ENCODE measurements at regions not wholly inside any gene's neighbourhood (a gene's known extent, or its start where the extent isn't known, plus 50 kb on each side); places are given as distances from the start of the nearest gene placed in this dataset.

GRCh38 chr6:117110146-117110545, 155.2 kb upstream of the VGLL2 start:
- H3K79me1 ChIP-seq (ENCODE audit: insufficient read depth, low read depth, low read length, poor library complexity, severe bottlenecking), result no peaks in the 10 kb centered on the region
- no CpG with 5 or more reads among the region's 1 CpG for WGBS (ENCODE audit: extremely low coverage, insufficient read length, low lambda C conversion rate)

More at GRCh38 chr6:117110146-117110545, 155.2 kb upstream of the VGLL2 start:
- Histone ChIP-seq H4K91ac (ENCODE audit: insufficient read length, low read depth, low read length) (no peak overlapping the region), H4K8ac (replicated peaks; ENCODE audit: insufficient read length, low read depth, low read length) (no peak overlapping the region), H3K23me2 (ENCODE audit: insufficient read length, low read depth, low read length, poor library complexity, severe bottlenecking) (no peaks in the 10 kb centered on the region), H3K9me3 (ENCODE audit: control insufficient read depth, low read depth, low read length) (no peaks in the 10 kb centered on the region), H3K4ac (ENCODE audit: low read depth, low read length) (no peak overlapping the region), H4K20me1 (ENCODE audit: control insufficient read depth, insufficient read depth, insufficient read length) (no peaks in the 10 kb centered on the region), H4K5ac (ENCODE audit: insufficient read length, low read depth, low read length) (no peak overlapping the region), H2AFZ (ENCODE audit: low read length) (no peak overlapping the region), H2BK5ac (ENCODE audit: insufficient read length, low read length) (no peak overlapping the region), H3K14ac (ENCODE audit: insufficient read depth, low read length) (no peak overlapping the region), H2BK20ac (ENCODE audit: low read depth, low read length, poor library complexity, severe bottlenecking) (no peak overlapping the region), H3K27ac (ENCODE audit: insufficient read length, low read depth, low read length) (no peak overlapping the region), H3K56ac (ENCODE audit: insufficient read length, low read depth, low read length) (no peak overlapping the region), H3K23ac (ENCODE audit: insufficient read length, low read depth, low read length) (no peak overlapping the region), H2BK12ac (ENCODE audit: insufficient read length, low read depth, low read length) (no peak overlapping the region), H3K79me2 (ENCODE audit: insufficient read depth, low read length) (no peaks in the 10 kb centered on the region), H3T11ph (ENCODE audit: low read length) (no peak overlapping the region), H2BK15ac (ENCODE audit: low read depth, low read length) (no peak overlapping the region), H3K27me3 (ENCODE audit: insufficient read depth, low read length) (no peaks in the 10 kb centered on the region), H3K9ac (ENCODE audit: extremely low read depth, insufficient read length, low read length) (no peak overlapping the region), H3K4me1 (ENCODE audit: insufficient read depth, low read length) (no peaks in the 10 kb centered on the region), H3K18ac (ENCODE audit: insufficient read length, low read depth, low read length) (no peak overlapping the region), H2AK5ac (ENCODE audit: insufficient read length, low read length) (no peak overlapping the region), H3K4me2 (ENCODE audit: insufficient read depth, insufficient read length, low read length) (no peak overlapping the region), H2BK120ac (ENCODE audit: low read depth, low read length, poor library complexity, severe bottlenecking) (no peak overlapping the region)
- Mint-ChIP-seq H3K4me3 (no peak overlapping the region), H3K27ac (no peak overlapping the region), H3K36me3 (ENCODE audit: insufficient read depth in 1 of 3, low read depth in 3 of 3) (peaks cover 0 to 5% (median 3%) of the 10 kb centered on the region in 3 experiments; a peak in 2 of 7 replicates), H3K4me1 (0 out of 4 replicates have a peak, but pooled peaks cover 0 to 2% of the 10 kb centered on the region in 2 experiments), H3K27me3 (ENCODE audit: low read depth) (peaks cover 3% of the 10 kb centered on the region; the same call in 1 of the 2 replicates), H3K9me3 (peaks cover 8 to 13% of the 10 kb centered on the region in 2 experiments)
- DNase-seq, result no peak
- TF ChIP-seq, protein P1, sequence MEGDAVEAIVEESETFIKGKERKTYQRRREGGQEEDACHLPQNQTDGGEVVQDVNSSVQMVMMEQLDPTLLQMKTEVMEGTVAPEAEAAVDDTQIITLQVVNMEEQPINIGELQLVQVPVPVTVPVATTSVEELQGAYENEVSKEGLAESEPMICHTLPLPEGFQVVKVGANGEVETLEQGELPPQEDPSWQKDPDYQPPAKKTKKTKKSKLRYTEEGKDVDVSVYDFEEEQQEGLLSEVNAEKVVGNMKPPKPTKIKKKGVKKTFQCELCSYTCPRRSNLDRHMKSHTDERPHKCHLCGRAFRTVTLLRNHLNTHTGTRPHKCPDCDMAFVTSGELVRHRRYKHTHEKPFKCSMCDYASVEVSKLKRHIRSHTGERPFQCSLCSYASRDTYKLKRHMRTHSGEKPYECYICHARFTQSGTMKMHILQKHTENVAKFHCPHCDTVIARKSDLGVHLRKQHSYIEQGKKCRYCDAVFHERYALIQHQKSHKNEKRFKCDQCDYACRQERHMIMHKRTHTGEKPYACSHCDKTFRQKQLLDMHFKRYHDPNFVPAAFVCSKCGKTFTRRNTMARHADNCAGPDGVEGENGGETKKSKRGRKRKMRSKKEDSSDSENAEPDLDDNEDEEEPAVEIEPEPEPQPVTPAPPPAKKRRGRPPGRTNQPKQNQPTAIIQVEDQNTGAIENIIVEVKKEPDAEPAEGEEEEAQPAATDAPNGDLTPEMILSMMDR (conservative IDR thresholded peaks at IDR 0.05), result no peak
